Pancreas (tissue), 10 donors: ENCODE measurements at regions not wholly inside any gene's neighbourhood (a gene's known extent, or its start where the extent isn't known, plus 50 kb on each side); places are given as distances from the start of the nearest gene placed in this dataset.
A peak's percentile ranks its signal among the peaks of the same experiment; 100 is the strongest.

Source experiments
- ATAC-seq, 4 donors: fragments of 200-7000 bp; cut with Tn5 transposase; one replicate each; pipeline versions ENCODE4 v1.8.0 to v1.9.1; 2020; ENCODE audit warnings: mild to moderate bottlenecking in 4 of 4, moderate library complexity in 4 of 4
- DNase-seq, 6 donors: peaks; one replicate each; pipeline ENCODE4 v3.0.0-alpha.2; 2020
- FAIRE-seq: peaks from 2 replicates; lab custom pipeline; 2012; peaks lifted over from hg19 to GRCh38; lab: Jason Lieb, UNC
- H3K27ac ChIP-seq, 4 donors: fragments of 200-600 bp; sonication (generic); 1 replicate in 3 of 4; 2 replicates in 1 of 4; pipeline versions ENCODE4 v1.5.0 to v1.8.0; 2020
- H3K27me3 ChIP-seq, 4 donors: fragments of 200-600 bp; one replicate each; pipeline ENCODE4 v1.8.0; 2021
- H3K36me3 ChIP-seq, 3 donors: fragments of 200-600 bp; sonication (generic) in 1 of 3; one replicate each; pipeline versions ENCODE4 v1.5.0 to v1.8.0; 2020 to 2021
- H3K4me1 ChIP-seq, 3 donors: fragments of 200-600 bp; one replicate each; pipeline ENCODE4 v1.8.0; 2021
- H3K4me3 ChIP-seq, 4 donors: fragments of 200-600 bp; sonication (generic) in 2 of 4; one replicate each; pipeline versions ENCODE4 v1.5.0 to v1.8.0; 2020 to 2021
- H3K9me3 ChIP-seq, 4 donors: fragments of 200-600 bp; one replicate each; pipeline ENCODE4 v1.8.0; 2021
- WGBS, 2 donors: extraction: QIAGEN DNeasy Blood & Tissue Kit; methylation state at CpG; one replicate each; pipeline ENCODE4 v1.1.7; 2013; 5-methylcytosine and 5-hydroxymethylcytosine counted together
- intact Hi-C, 3 donors: fragments of 100-400 bp; cut with DNase I; formaldehyde crosslinking; loops; one replicate each; pipeline versions ENCODE4 v1.11.1 to v1.14.2; 2022
- TF ChIP-seq, protein P1 (sequence below), 4 donors: fragments of 200-600 bp; sonication (generic) in 3 of 4; IDR thresholded peaks; one replicate each; pipeline versions ENCODE4 v1.5.0 to v1.8.0; 2021; ENCODE audit warnings: antibody characterized with exemption in 4 of 4
- donor health status: healthy with polysubstance abuse.
- donor health status: DM: no; HTN: no; CAD: no; lungs with moderate emphysema.
- donor health status: DM: no; HTN: no; CAD: no.
- donor health status: control.
- donor health status: control.
- donor health status: Bipolar disorder and iron deficiency.
- donor health status: DM: yes; HTN: yes; CAD: no.
- donor health status: DM: no; HTN: no; CAD: no.
- donor health status: DM: no; HTN: no; CAD: no.
- donor health status: DM: yes; HTN: yes; CAD: no.

DNA sequence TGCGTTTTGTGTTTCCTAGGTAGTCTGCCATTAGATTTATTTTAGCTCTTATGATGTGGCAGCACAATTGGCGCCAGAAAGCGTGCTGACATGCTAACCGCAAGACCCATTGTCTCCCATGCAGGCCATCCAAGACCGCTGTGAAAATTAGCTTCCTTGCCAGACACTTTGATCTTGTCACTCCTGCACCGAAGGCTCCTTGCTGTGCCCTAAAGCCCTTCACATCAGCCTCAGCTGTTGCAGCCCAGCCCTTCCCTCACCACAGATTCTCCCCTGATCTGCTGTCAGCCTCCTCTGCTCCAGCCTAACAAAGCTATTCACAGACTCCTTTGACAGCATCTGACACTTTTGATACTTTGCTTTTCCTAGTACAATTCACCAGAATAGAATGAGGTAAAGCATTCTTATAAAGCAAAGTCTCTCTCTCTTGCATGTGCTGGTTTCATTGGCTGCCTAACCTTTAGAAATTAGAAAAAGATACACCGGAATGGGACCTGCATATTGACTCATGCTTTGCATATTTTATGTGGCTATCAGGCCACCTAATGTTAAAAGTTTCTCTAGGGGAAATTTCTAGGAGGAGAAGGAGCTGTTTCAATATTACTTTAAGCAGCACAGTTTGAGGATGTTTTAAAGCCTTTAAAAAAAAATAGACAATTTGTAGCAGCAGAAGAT lies 280.3 kb upstream of the FMN2 start:
- Histone ChIP-seq H3K27ac (no peak overlapping the region), H3K9me3 (no peaks in the 10 kb centered on the region), H3K4me3 (no peak overlapping the region), H3K36me3 (no peaks in the 10 kb centered on the region), H3K27me3 (no peaks in the 10 kb centered on the region), H3K4me1 (no peaks in the 10 kb centered on the region)
- TF ChIP-seq, protein P1, sequence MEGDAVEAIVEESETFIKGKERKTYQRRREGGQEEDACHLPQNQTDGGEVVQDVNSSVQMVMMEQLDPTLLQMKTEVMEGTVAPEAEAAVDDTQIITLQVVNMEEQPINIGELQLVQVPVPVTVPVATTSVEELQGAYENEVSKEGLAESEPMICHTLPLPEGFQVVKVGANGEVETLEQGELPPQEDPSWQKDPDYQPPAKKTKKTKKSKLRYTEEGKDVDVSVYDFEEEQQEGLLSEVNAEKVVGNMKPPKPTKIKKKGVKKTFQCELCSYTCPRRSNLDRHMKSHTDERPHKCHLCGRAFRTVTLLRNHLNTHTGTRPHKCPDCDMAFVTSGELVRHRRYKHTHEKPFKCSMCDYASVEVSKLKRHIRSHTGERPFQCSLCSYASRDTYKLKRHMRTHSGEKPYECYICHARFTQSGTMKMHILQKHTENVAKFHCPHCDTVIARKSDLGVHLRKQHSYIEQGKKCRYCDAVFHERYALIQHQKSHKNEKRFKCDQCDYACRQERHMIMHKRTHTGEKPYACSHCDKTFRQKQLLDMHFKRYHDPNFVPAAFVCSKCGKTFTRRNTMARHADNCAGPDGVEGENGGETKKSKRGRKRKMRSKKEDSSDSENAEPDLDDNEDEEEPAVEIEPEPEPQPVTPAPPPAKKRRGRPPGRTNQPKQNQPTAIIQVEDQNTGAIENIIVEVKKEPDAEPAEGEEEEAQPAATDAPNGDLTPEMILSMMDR (IDR thresholded peaks at IDR 0.05): no peak
- no peak for FAIRE-seq
- ATAC-seq: no peak
- intact Hi-C loops: no loop called here
- no peak for DNase-seq
- WGBS, 2 donors: 87 to 91% methylated on average over 7 of the region's 7 CpGs

DNA sequence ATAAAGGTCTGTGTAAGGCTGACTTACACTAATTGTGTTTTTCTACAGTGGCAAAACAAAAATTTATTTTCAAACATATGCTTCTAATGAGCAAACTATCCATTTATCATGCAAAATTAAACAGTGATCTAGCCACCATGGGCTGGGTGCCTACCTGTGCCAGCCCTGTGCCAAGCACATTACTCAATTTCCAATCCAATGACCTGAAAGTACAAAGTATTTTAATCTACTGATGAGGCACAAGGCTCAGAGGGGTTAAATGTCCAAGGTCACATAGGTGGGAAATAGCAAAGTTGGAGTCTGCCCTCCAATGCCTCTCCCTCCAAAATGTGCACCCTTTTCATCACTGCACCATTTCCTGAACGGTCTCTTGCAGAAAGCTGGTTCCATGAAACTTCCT lies 279.1 kb upstream of the FMN2 start:
- Histone ChIP-seq H3K4me3 (no peak overlapping the region), H3K4me1 (no peaks in the 10 kb centered on the region), H3K36me3 (no peaks in the 10 kb centered on the region), H3K9me3 (no peaks in the 10 kb centered on the region), H3K27me3 (no peaks in the 10 kb centered on the region), H3K27ac (no peak overlapping the region)
- ATAC-seq (no peak), FAIRE-seq (no peak), DNase-seq (no peak)
- intact Hi-C loops: no loop called here
- TF ChIP-seq, protein P1 (IDR thresholded peaks at IDR 0.05): no peak
- WGBS, 2 donors: 92 to 98% methylated on average over 1 of the region's 1 CpG

DNA sequence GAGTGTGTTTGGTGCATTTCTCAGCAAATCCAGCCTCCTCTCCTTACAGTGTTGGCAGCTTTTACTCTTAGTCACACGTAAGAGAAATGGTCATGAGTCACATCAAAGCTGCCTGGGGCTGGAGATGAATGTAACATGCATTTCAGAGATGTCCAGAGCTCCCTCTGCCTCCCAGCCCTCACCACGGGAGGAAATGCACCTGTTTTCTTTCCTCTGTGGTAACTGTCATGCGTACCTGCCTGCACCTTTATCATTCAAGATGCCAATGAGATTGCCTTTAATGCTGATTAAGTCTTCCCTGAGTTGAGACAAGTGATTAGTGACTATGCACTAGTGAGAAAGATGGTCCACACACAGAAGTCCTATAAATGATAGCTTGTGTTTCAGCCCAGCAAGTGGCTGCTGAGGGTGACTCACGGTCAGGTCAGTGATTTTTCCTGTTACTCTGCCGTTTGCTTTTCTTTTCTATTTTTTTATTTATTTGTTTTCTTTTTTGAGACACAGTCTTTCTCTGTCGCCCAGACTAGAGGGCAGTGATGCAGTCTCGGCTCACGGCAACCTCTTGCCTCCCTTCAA lies 277.3 kb upstream of the FMN2 start:
- Histone ChIP-seq H3K27me3 (no peaks in the 10 kb centered on the region), H3K4me3 (no peak overlapping the region), H3K27ac (no peak overlapping the region), H3K4me1 (no peaks in the 10 kb centered on the region), H3K36me3 (no peaks in the 10 kb centered on the region), H3K9me3 (no peaks in the 10 kb centered on the region)
- FAIRE-seq (no peak), DNase-seq (no peak), ATAC-seq (peak; percentile 42 to 76 (median 66))
- intact Hi-C loops: no loop called here
- TF ChIP-seq, protein P1 (IDR thresholded peaks at IDR 0.05): no peak
- WGBS, 2 donors: 48 to 51% methylated on average over 8 of the region's 8 CpGs

DNA sequence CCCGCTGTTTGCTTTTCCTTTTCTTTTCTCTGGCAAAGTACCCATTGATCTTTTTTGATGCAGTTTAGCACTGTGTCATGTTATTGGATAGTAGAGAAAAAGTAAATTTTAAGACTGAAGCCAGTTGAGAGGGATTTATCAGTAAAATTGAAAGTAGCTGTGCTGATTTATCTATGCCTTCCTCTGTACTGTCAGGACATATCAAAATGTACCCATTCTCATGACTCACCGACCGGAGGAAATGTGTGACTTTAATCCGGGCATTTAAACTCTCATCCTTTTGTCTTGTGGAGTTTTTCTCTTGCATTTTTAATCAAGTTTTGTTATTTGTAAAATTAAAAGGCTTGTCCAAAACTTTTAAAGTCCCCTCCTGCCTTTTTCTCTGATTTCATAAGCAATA lies 276.6 kb upstream of the FMN2 start:
- Histone ChIP-seq H3K27me3 (no peaks in the 10 kb centered on the region), H3K36me3 (no peaks in the 10 kb centered on the region), H3K9me3 (no peaks in the 10 kb centered on the region), H3K4me3 (no peak overlapping the region), H3K27ac (no peak overlapping the region), H3K4me1 (no peaks in the 10 kb centered on the region)
- ATAC-seq: no peak
- 94 to 96% methylated on average over 4 of the region's 4 CpGs for WGBS, 2 donors
- intact Hi-C loops: no loop called here
- TF ChIP-seq, protein P1 (IDR thresholded peaks at IDR 0.05): no peak
- DNase-seq: no peak
- no peak for FAIRE-seq
